ENCODE measurements at regions not wholly inside any gene's neighbourhood (a gene's known extent, or its start where the extent isn't known, plus 50 kb on each side); places are given as distances from the start of the nearest gene placed in this dataset.
"Not testable (repeated sequence)": the region's sequence is repeated elsewhere in the genome, so short reads cannot be mapped to it uniquely, and the experiment has no call there.

- no peak overlapping the region for H3K4me3 ChIP-seq
- no peaks in the 10 kb centered on the region for H3K27me3 ChIP-seq (ENCODE audit: control insufficient read depth in 3 of 3, insufficient read depth in 3 of 3, low read length in 2 of 3)
- 67 to 81% methylated on average over 1 of the region's 1 CpG for WGBS, 2 donors
- ATAC-seq (ENCODE audit: insufficient read depth, low FRiP score) (no peak), DNase-seq (no peak)
- H3K4me1 ChIP-seq (ENCODE audit: control insufficient read depth in 5 of 5, insufficient read depth in 5 of 5, low read length in 5 of 5) = no peaks in the 10 kb centered on the region
- no peak overlapping the region for H3K27ac ChIP-seq (ENCODE audit: low read depth in 1 of 2, low read length in 1 of 2)
- TF ChIP-seq CTCF (IDR thresholded peaks at IDR 0.05; ENCODE audit: control extremely low read depth, extremely low read depth) = no peak
- H3K9me3 ChIP-seq (ENCODE audit: control insufficient read depth in 4 of 4, insufficient read depth in 3 of 4, low read length in 3 of 4) = no peaks in the 10 kb centered on the region
- H3K9ac ChIP-seq (ENCODE audit: insufficient read depth in 1 of 2, low read length in 2 of 2) = no peak overlapping the region
- H3K36me3 ChIP-seq (ENCODE audit: control insufficient read depth in 4 of 4, insufficient read depth in 4 of 4, low read length in 4 of 4) = no peaks in the 10 kb centered on the region
These were observed 270.4 kb downstream of the LRATD1 start for GRCh38 chr2:14902953-14903352.

DNA sequence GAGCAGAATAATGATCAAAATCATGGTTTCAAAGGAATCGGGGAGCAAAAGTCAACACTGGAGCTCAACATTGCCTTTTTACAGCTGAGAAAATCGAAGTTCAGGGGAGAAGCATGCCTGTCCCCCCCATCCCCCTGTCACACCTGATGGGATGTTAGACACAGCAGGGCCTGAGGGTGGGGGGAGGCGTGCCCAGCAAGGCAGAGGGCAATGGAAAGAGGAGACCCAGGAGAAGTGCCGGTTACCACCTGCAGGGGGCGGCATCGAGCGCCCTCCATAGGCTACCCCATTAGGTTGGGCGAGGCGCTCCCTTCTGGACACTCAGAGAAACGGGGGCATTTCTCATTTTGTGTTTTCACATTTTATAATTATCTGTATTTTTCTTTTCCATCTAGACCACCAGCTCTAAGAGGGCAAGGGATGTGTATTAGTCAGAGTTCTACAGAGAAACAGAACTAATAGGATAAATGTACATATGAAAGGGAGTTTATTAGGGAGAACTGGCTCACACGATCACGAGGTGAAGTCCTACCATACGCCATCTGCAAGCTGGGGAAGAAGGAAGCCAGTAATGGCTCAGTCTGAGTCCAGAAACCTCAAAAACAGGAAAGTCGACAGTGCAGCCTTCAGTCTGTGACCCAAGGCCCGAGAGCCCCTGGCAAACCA is 271.3 kb downstream of the LRATD1 start:
- H3K9me3 ChIP-seq (ENCODE audit: control insufficient read depth in 4 of 4, insufficient read depth in 3 of 4, low read length in 3 of 4) = no peaks in the 10 kb centered on the region
- no peak for TF ChIP-seq CTCF (IDR thresholded peaks at IDR 0.05; ENCODE audit: control extremely low read depth, extremely low read depth)
- H3K4me3 ChIP-seq = no peak overlapping the region
- WGBS, 2 donors = 44 to 49% methylated on average over 15 of the region's 15 CpGs
- no peak overlapping the region for H3K9ac ChIP-seq (ENCODE audit: insufficient read depth in 1 of 2, low read length in 2 of 2)
- H3K27me3 ChIP-seq (ENCODE audit: control insufficient read depth in 3 of 3, insufficient read depth in 3 of 3, low read length in 2 of 3) = no peaks in the 10 kb centered on the region
- DNase-seq = no peak
- no peaks in the 10 kb centered on the region for H3K4me1 ChIP-seq (ENCODE audit: control insufficient read depth in 5 of 5, insufficient read depth in 5 of 5, low read length in 5 of 5)
- H3K27ac ChIP-seq (ENCODE audit: low read depth in 1 of 2, low read length in 1 of 2) = no peak overlapping the region
- no peak for ATAC-seq (ENCODE audit: insufficient read depth, low FRiP score)
- no peaks in the 10 kb centered on the region for H3K36me3 ChIP-seq (ENCODE audit: control insufficient read depth in 4 of 4, insufficient read depth in 4 of 4, low read length in 4 of 4)

- not testable (repeated sequence) for ATAC-seq (ENCODE audit: insufficient read depth, low FRiP score); H3K36me3 ChIP-seq (ENCODE audit: control insufficient read depth in 4 of 4, insufficient read depth in 4 of 4, low read length in 4 of 4); DNase-seq; H3K4me1 ChIP-seq (ENCODE audit: control insufficient read depth in 5 of 5, insufficient read depth in 5 of 5, low read length in 5 of 5); H3K27ac ChIP-seq (ENCODE audit: low read depth in 1 of 2, low read length in 1 of 2); H3K9me3 ChIP-seq (ENCODE audit: control insufficient read depth in 4 of 4, insufficient read depth in 3 of 4, low read length in 3 of 4); H3K4me3 ChIP-seq; H3K27me3 ChIP-seq (ENCODE audit: control insufficient read depth in 3 of 3, insufficient read depth in 3 of 3, low read length in 2 of 3); H3K9ac ChIP-seq (ENCODE audit: insufficient read depth in 1 of 2, low read length in 2 of 2)
- WGBS, 2 donors = 95 to 97% methylated on average over 7 of the region's 7 CpGs
These were observed 271.9 kb downstream of the LRATD1 start for GRCh38 chr2:14904378-14904777.

GRCh38 chr2:14905571-14905970 is 273.1 kb downstream of the LRATD1 start:
- H3K27ac ChIP-seq (ENCODE audit: low read depth in 1 of 2, low read length in 1 of 2) = no peak overlapping the region
- ATAC-seq (ENCODE audit: insufficient read depth, low FRiP score) (no peak), DNase-seq (no peak)
- no peaks in the 10 kb centered on the region for H3K27me3 ChIP-seq (ENCODE audit: control insufficient read depth in 3 of 3, insufficient read depth in 3 of 3, low read length in 2 of 3)
- no peaks in the 10 kb centered on the region for H3K4me1 ChIP-seq (ENCODE audit: control insufficient read depth in 5 of 5, insufficient read depth in 5 of 5, low read length in 5 of 5)
- no peak overlapping the region for H3K9ac ChIP-seq (ENCODE audit: insufficient read depth in 1 of 2, low read length in 2 of 2)
- H3K36me3 ChIP-seq (ENCODE audit: control insufficient read depth in 4 of 4, insufficient read depth in 4 of 4, low read length in 4 of 4) = no peaks in the 10 kb centered on the region
- WGBS, 2 donors = 91 to 92% methylated on average over 5 of the region's 5 CpGs
- no peak for TF ChIP-seq CTCF (IDR thresholded peaks at IDR 0.05; ENCODE audit: control extremely low read depth, extremely low read depth)
- H3K4me3 ChIP-seq = no peak overlapping the region
- no peaks in the 10 kb centered on the region for H3K9me3 ChIP-seq (ENCODE audit: control insufficient read depth in 4 of 4, insufficient read depth in 3 of 4, low read length in 3 of 4)

Data from lung (tissue), 11 donors.